ENCODE measurements at regions not wholly inside any gene's neighbourhood (a gene's known extent, or its start where the extent isn't known, plus 50 kb on each side); places are given as distances from the start of the nearest gene placed in this dataset.

- TF ChIP-seq POLR2AphosphoS5 (IDR thresholded peaks at IDR 0.05) (no peak), CTCF (IDR thresholded peaks at IDR 0.05) (no peak), EP300 (IDR thresholded peaks at IDR 0.05; ENCODE audit: low read depth) (no peak)
Observed at GRCh38 chr2:179343945-179344279, 79.3 kb upstream of the SESTD1 start.

All from transverse colon (tissue), 4 donors.